K562 (cell line): ENCODE measurements at regions not wholly inside any gene's neighbourhood (a gene's known extent, or its start where the extent isn't known, plus 50 kb on each side); places are given as distances from the start of the nearest gene placed in this dataset.
"Not testable (repeated sequence)": the region's sequence is repeated elsewhere in the genome, so short reads cannot be mapped to it uniquely, and the experiment has no call there.

Experiments used
- ATF1 ChIP-seq, 2 experiments: fragments of 450-650 bp in 1 of 2; IDR thresholded peaks; 2 replicates each; pipeline ENCODE4 v1.6.1; 2016; ENCODE audit warnings: missing compliant biosample characterization in 1 of 2, missing genetic modification characterization in 1 of 2
- CTCF ChIP-seq, 3 experiments: IDR thresholded peaks in 2 of 3; conservative IDR thresholded peaks in 1 of 3; 2 replicates each; pipeline ENCODE4 v1.5.1; 2011 to 2012; ENCODE audit warnings: low read length in 3 of 3, mild to moderate bottlenecking in 3 of 3, control low read depth in 2 of 3, improper control_type of control experiment in 1 of 3, inconsistent platforms in 1 of 3, low read depth in 1 of 3, mixed read lengths in 1 of 3, moderate library complexity in 1 of 3; ENCODE audit not compliant: insufficient read depth in 2 of 3
- MNT ChIP-seq, 2 experiments: fragments of 450-650 bp; conservative IDR thresholded peaks; 2 replicates each; pipeline ENCODE4 v1.6.1; 2017; ENCODE audit warnings: mild to moderate bottlenecking in 2 of 2, moderate library complexity in 2 of 2

GRCh38 chr11:67805253-67806126 is 131.1 kb upstream of the ALDH3B2 start (continued):
- TF ChIP-seq MNT (conservative IDR thresholded peaks at IDR 0.05): peak; percentile 86 to 89
- TF ChIP-seq ATF1 (CRISPR knock-in tag; IDR thresholded peaks at IDR 0.05): not testable (repeated sequence)
- peak; percentile 63 for TF ChIP-seq ATF1 (tag; IDR thresholded peaks at IDR 0.05)
- peak in 1 of 3 experiments; percentile 22; a peak in 1 of 6 replicates for TF ChIP-seq CTCF (IDR thresholded peaks at IDR 0.05 in 2 of 3, conservative IDR thresholded peaks at IDR 0.05 in 1 of 3; ENCODE audit: insufficient read depth in 2 of 3, low read depth in 1 of 3, low read length in 3 of 3)
